IMR-90 (cell line): ENCODE measurements at regions not wholly inside any gene's neighbourhood (a gene's known extent, or its start where the extent isn't known, plus 50 kb on each side); places are given as distances from the start of the nearest gene placed in this dataset.

Experiments used
- ATAC-seq: fragments of 200-7000 bp; cut with Tn5 transposase; 2 replicates; pipeline ENCODE4 v1.9.1; 2020; ENCODE audit warnings: low read depth, mild to moderate bottlenecking, moderate library complexity
- BruUV-seq: library from RNA; stranded (reverse); fragments of 400-500 nt; replicated peaks from 2 replicates; lab custom pipeline; 2021; lab: Mats Ljungman, UMichigan
- CTCF ChIA-PET: fragments of 300-600 bp; formaldehyde crosslinking; extraction: SDS; loops from one replicate; lab custom pipeline; 2021; ENCODE audit warnings: antibody characterized with exemption; lab: Yijun Ruan, JAX
- POLR2A ChIA-PET: fragments of 300-600 bp; sonication (Branson Sonifier 250); formaldehyde crosslinking; loops from one replicate; lab custom pipeline; 2022; ENCODE audit warnings: antibody characterized with exemption; ENCODE audit not compliant: unreplicated experiment; lab: Charles Lee
- DNase-seq: peaks from one replicate; pipeline ENCODE4 v3.0.0; 2013
- H2AFZ ChIP-seq: replicated peaks from 2 replicates; pipeline ENCODE3; 2013; ENCODE audit warnings: low read length, mild to moderate bottlenecking; ENCODE audit not compliant: poor library complexity
- H2AK5ac ChIP-seq: 2 replicates; pipeline ENCODE4 v1.6.1; 2013; ENCODE audit warnings: low read depth, low read length, inconsistent platforms
- H2AK9ac ChIP-seq: replicated peaks from 2 replicates; pipeline ENCODE3; 2013; ENCODE audit warnings: mild to moderate bottlenecking, low read depth, low read length, moderate library complexity; ENCODE audit not compliant: poor library complexity
- H2BK120ac ChIP-seq: 2 replicates; pipeline ENCODE4 v1.6.1; 2013; ENCODE audit warnings: low read depth, low read length, inconsistent platforms
- H2BK15ac ChIP-seq: 3 replicates; pipeline ENCODE4 v1.6.1; 2013; ENCODE audit warnings: low read depth, low read length, inconsistent platforms
- H2BK20ac ChIP-seq: 2 replicates; pipeline ENCODE4 v1.6.1; 2013; ENCODE audit warnings: low read depth, mild to moderate bottlenecking, inconsistent platforms, low read length, moderate library complexity
- H2BK5ac ChIP-seq: 2 replicates; pipeline ENCODE4 v1.6.1; 2013; ENCODE audit warnings: mild to moderate bottlenecking, low read depth, low read length, inconsistent platforms; ENCODE audit not compliant: poor library complexity, severe bottlenecking
- H3K14ac ChIP-seq: replicated peaks from 2 replicates; pipeline ENCODE4 v1.6.1; 2013; ENCODE audit warnings: low read depth, low read length, inconsistent platforms
- H3K18ac ChIP-seq: 2 replicates; pipeline ENCODE4 v1.6.1; 2013; ENCODE audit warnings: low read depth, low read length, control low read depth
- H3K23ac ChIP-seq: 2 replicates; pipeline ENCODE4 v1.6.1; 2013; ENCODE audit warnings: low read depth, low read length, inconsistent platforms
- H3K27ac ChIP-seq: 2 replicates; pipeline ENCODE4 v1.5.1; 2013; ENCODE audit warnings: mild to moderate bottlenecking, control low read depth, low read length; ENCODE audit not compliant: insufficient read depth
- H3K27me3 ChIP-seq: 2 replicates; pipeline ENCODE4 v1.6.1; 2013; ENCODE audit warnings: low read length; ENCODE audit not compliant: control insufficient read depth, insufficient read depth
- H3K36me3 ChIP-seq: 2 replicates; pipeline ENCODE4 v1.6.1; 2013; ENCODE audit warnings: low read length, mixed read lengths; ENCODE audit not compliant: control insufficient read depth, insufficient read depth
- H3K4ac ChIP-seq: 2 replicates; pipeline ENCODE4 v1.6.1; 2013; ENCODE audit warnings: low read depth, low read length, inconsistent platforms
- H3K4me1 ChIP-seq: 2 replicates; pipeline ENCODE4 v1.6.1; 2013; ENCODE audit warnings: low read length, mixed read lengths; ENCODE audit not compliant: control insufficient read depth, insufficient read depth
- H3K4me2 ChIP-seq: 2 replicates; pipeline ENCODE4 v1.6.1; 2013; ENCODE audit warnings: low read depth, mild to moderate bottlenecking, control low read depth, low read length, moderate library complexity
- H3K4me3 ChIP-seq: 2 replicates; pipeline ENCODE4 v1.5.1; 2013; ENCODE audit warnings: low read depth, mild to moderate bottlenecking, control low read depth, low read length, moderate library complexity; ENCODE audit not compliant: insufficient read depth
- H3K56ac ChIP-seq: 2 replicates; pipeline ENCODE4 v1.6.1; 2013; ENCODE audit warnings: low read length, inconsistent platforms; ENCODE audit not compliant: insufficient read depth; ENCODE audit errors: extremely low read depth
- H3K79me1 ChIP-seq, 2 experiments: 2 replicates each; pipeline ENCODE4 v1.6.1; 2013; ENCODE audit warnings: low read length in 2 of 2, inconsistent platforms in 1 of 2, low read depth in 1 of 2
- H3K9ac ChIP-seq: 2 replicates; pipeline ENCODE4 v1.6.1; 2013; ENCODE audit warnings: low read depth, low read length, control low read depth
- H3K9me1 ChIP-seq: 2 replicates; pipeline ENCODE4 v1.6.1; 2013; ENCODE audit warnings: low read length, inconsistent platforms; ENCODE audit not compliant: insufficient read depth
- H3K9me3 ChIP-seq: 2 replicates; pipeline ENCODE4 v1.6.1; 2013; ENCODE audit warnings: low read length; ENCODE audit not compliant: control insufficient read depth, insufficient read depth
- H4K20me1 ChIP-seq: 2 replicates; pipeline ENCODE4 v1.6.1; 2013; ENCODE audit warnings: low read length, inconsistent platforms; ENCODE audit not compliant: insufficient read depth
- H4K5ac ChIP-seq: 2 replicates; pipeline ENCODE4 v1.6.1; 2013; ENCODE audit warnings: mild to moderate bottlenecking, low read depth, low read length, control low read depth
- H4K8ac ChIP-seq, 2 experiments: 2 replicates each; pipeline ENCODE4 v1.6.1; 2013; ENCODE audit warnings: low read depth in 2 of 2, low read length in 2 of 2, control low read depth in 1 of 2, inconsistent platforms in 1 of 2
- H4K91ac ChIP-seq: 2 replicates; pipeline ENCODE4 v1.6.1; 2013; ENCODE audit warnings: low read depth, low read length, inconsistent platforms; ENCODE audit not compliant: insufficient read depth
- CEBPB ChIP-seq: IDR thresholded peaks from 2 replicates; pipeline ENCODE4 v1.6.1; 2012; ENCODE audit warnings: low read depth, low read length, improper control_type of control experiment
- FOS ChIP-seq: fragments of 150-350 bp; IDR thresholded peaks from 2 replicates; pipeline ENCODE4 v1.6.1; 2016; ENCODE audit warnings: low read depth, low read length
- MAFK ChIP-seq: IDR thresholded peaks from 2 replicates; pipeline ENCODE4 v1.6.1; 2012; ENCODE audit warnings: low read depth, low read length, improper control_type of control experiment
- MAZ ChIP-seq: IDR thresholded peaks from 2 replicates; pipeline ENCODE4 v1.6.1; 2012; ENCODE audit warnings: low read depth, mild to moderate bottlenecking, low read length, improper control_type of control experiment, moderate library complexity, borderline replicate concordance
- MXI1 ChIP-seq: IDR thresholded peaks from 2 replicates; pipeline ENCODE4 v1.6.1; 2012; ENCODE audit warnings: low read depth, mild to moderate bottlenecking, low read length, moderate library complexity, borderline replicate concordance
- POLR2A ChIP-seq: IDR thresholded peaks from 2 replicates; pipeline ENCODE4 v1.6.1; 2012; ENCODE audit warnings: mild to moderate bottlenecking, low read depth, low read length
- RAD21 ChIP-seq: IDR thresholded peaks from 2 replicates; pipeline ENCODE4 v1.6.1; 2012; ENCODE audit warnings: low read length, improper control_type of control experiment
- RCOR1 ChIP-seq: IDR thresholded peaks from 2 replicates; pipeline ENCODE4 v1.6.1; 2012; ENCODE audit warnings: mild to moderate bottlenecking, low read length, improper control_type of control experiment; ENCODE audit not compliant: insufficient replicate concordance
- RFX5 ChIP-seq: IDR thresholded peaks from 2 replicates; pipeline ENCODE4 v1.8.0; 2012; ENCODE audit warnings: low read depth, mild to moderate bottlenecking, low read length, moderate library complexity
- WGBS, 2 experiments: methylation state at CpG; one replicate each; pipeline versions ENCODE4 v1.1.5 to v1.1.7; 2013; ENCODE audit warnings: missing lambda C conversion rate in 2 of 2; ENCODE audit not compliant: insufficient read length in 1 of 2; ENCODE audit errors: extremely low coverage in 2 of 2; 5-methylcytosine and 5-hydroxymethylcytosine counted together
- dilution Hi-C: fragments of 300-500 bp; cut with HindIII; formaldehyde crosslinking; loops from one replicate; pipeline ENCODE4 v1.14.3; 2018; ENCODE audit warnings: low sequenced_read_pairs; ENCODE audit not compliant: unreplicated experiment
- in situ Hi-C: fragments of 300-500 bp; cut with MboI; formaldehyde crosslinking; loops from 3 replicates; pipeline ENCODE4 v1.14.3; 2019; ENCODE audit warnings: low sequenced_read_pairs, inconsistent platforms, mixed read lengths
- intact Hi-C: fragments of 100-400 bp; cut with micrococcal nuclease; formaldehyde crosslinking; loops from 2 replicates; pipeline ENCODE4 v1.10.0; 2022

- H3K4me2 ChIP-seq, result no peak overlapping the region
- no peak overlapping the region for H3K56ac ChIP-seq
- H2BK120ac ChIP-seq, result no peak overlapping the region
- no peaks in the 10 kb centered on the region for H3K9me3 ChIP-seq
- no peak overlapping the region for H3K23ac ChIP-seq
- no peak overlapping the region for H3K4ac ChIP-seq
- WGBS, 2 experiments, result no CpG with 5 or more reads among the region's 6 CpGs
- no peaks in the 10 kb centered on the region for H3K9me1 ChIP-seq
- in situ Hi-C loops (no loop called here), dilution Hi-C loops (no loop called here), intact Hi-C loops (no loop called here)
- no peak overlapping the region for H4K8ac ChIP-seq
- no peak overlapping the region for H2AK5ac ChIP-seq
- CTCF ChIA-PET, result interaction anchor here (0.7 kb wide), 1 partner anchor 11 kb away, joined by 3 read pairs; no protein-coding TSS in a partner anchor
- H3K36me3 ChIP-seq, result no peaks in the 10 kb centered on the region
- no peak overlapping the region for H2AFZ ChIP-seq
- H2BK15ac ChIP-seq, result no peak overlapping the region
- ATAC-seq (no peak), DNase-seq (no peak)
- H2BK5ac ChIP-seq, result no peak overlapping the region
- H2BK20ac ChIP-seq, result no peak overlapping the region
- H4K20me1 ChIP-seq, result 0 out of 2 replicates have a peak, but pooled peaks cover 4% of the 10 kb centered on the region
- H3K27ac ChIP-seq, result no peak overlapping the region
- H4K5ac ChIP-seq, result no peak overlapping the region
- H3K9ac ChIP-seq, result no peak overlapping the region
- H3K4me3 ChIP-seq, result no peak overlapping the region
- H3K18ac ChIP-seq, result no peak overlapping the region
- H4K91ac ChIP-seq, result no peak overlapping the region
- H3K27me3 ChIP-seq, result no peaks in the 10 kb centered on the region
- no peak overlapping the region for H2AK9ac ChIP-seq
- 0 out of 2 replicates have a peak, but pooled peaks cover 5% of the 10 kb centered on the region for H3K4me1 ChIP-seq
- BruUV-seq, result no TSS peak
- peaks cover 3% of the 10 kb centered on the region in 2 experiments; a peak in 2 of 4 replicates for H3K79me1 ChIP-seq
- no peak overlapping the region for H3K14ac ChIP-seq
- POLR2A ChIA-PET, result no interaction called here
- TF ChIP-seq MAFK, result no peak
- no peak for TF ChIP-seq RAD21
- TF ChIP-seq CEBPB, result no peak
- no peak for TF ChIP-seq FOS
- no peak for TF ChIP-seq POLR2A
- no peak for TF ChIP-seq MXI1
- no peak for TF ChIP-seq RCOR1
- no peak for TF ChIP-seq MAZ
- no peak for TF ChIP-seq RFX5
Measured at GRCh38 chr10:45515630-45516029, 141.6 kb downstream of the ALOX5 start.
